HG03520 (cell line): ENCODE measurements at regions not wholly inside any gene's neighbourhood (a gene's known extent, or its start where the extent isn't known, plus 50 kb on each side); places are given as distances from the start of the nearest gene placed in this dataset.
"Not testable (repeated sequence)": the region's sequence is repeated elsewhere in the genome, so short reads cannot be mapped to it uniquely, and the experiment has no call there.

Source experiments
- ATAC-seq: cut with Tn5 transposase; IDR thresholded peaks from one replicate; pipeline ENCODE4 v1.9.1; 2021; ENCODE audit warnings: mild to moderate bottlenecking, moderate library complexity; ENCODE audit not compliant: unreplicated experiment

GRCh38 chr1:34367954-34368353, 191.2 kb downstream of the C1orf94 start:
- ATAC-seq: no peak

GRCh38 chr1:34369701-34370455, 193.2 kb downstream of the C1orf94 start:
- ATAC-seq: no peak

GRCh38 chr1:34370748-34371147, 194.0 kb downstream of the C1orf94 start:
- no peak for ATAC-seq

DNA sequence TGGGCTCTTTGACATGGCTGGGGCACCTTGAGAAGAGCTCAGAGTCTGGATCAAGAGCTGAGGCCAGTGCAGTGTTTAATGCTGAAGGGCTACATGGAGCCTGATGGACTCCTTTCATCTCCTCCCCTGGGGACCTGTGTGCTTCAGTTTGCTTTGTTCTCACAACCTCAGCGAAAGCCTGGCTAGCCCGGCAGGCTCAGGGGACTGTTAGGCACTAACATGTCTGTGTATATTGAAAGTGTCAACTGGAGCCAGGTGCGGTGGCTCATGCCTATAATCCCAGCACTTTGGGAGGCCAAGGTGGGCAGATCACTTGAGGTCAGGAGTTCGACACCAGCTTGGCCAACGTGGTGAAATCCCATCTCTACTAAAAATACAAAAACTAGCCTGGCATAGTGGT, 194.5 kb downstream of the C1orf94 start:
- ATAC-seq: not testable (repeated sequence)

GRCh38 chr1:34371829-34372532, 195.3 kb downstream of the C1orf94 start:
- ATAC-seq: no peak

DNA sequence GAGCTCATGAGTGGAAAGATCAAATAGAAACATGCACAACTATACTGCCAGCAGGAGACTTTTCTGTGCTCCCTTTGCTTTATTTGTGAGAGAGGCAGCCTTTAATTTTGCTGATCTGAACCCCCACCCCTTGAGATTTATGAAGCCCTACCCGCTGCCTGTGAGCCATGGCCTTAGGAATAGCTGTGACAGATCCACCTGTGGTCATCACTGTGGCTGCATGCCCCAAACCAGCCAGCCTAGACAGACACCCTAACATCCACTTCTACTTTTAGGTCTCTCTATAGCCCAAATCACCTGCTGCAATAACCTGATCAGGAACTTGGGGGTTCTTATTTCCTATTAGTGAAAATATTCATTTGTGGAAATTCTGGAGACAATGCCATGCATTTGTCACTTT, 196.2 kb downstream of the C1orf94 start:
- ATAC-seq: no peak

GRCh38 chr1:34373912-34374311, 197.2 kb downstream of the C1orf94 start:
- no peak for ATAC-seq

GRCh38 chr1:34376531-34376930, 199.8 kb downstream of the C1orf94 start:
- ATAC-seq: no peak

DNA sequence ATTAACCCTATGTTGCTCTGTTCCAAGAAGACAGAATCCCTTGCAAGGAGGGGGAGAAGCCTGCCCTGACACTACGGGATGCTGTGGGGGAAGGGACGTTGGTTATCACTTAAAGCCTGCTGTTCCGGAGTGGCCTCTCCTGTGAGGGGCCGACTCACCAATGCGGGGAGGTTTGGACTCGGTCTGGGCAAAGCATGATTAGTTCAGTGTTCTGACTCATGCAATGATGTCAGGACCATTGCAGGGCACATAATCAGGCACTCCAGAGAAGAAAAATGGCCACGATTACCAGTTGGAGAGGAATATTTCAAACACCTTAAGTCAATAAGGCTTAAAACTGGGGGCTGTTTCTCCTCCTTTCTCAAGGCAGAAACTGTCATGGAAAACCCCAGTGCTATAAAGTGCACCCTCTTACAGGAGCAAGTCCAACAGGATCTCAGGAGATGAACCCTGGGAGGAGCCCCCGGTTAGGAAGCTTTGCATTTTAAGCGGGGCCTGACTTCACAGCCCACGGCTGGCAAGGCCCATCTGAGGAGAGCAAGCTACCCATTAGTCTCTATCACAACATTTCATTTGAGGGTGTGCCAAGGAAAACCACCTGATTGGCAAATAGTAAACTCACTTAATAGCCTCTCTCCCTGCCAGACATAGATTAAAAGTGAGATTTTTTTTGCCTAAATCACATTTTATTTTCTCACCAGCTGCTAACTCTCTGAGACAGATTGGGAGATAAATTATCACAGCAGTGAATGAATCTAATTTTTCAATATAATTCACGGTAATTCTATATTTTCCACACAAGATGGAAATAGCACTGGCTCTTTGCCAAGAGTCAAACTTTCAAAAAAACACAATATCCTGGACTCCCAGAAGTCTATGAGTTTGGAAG, 202.5 kb downstream of the C1orf94 start:
- no peak for ATAC-seq

DNA sequence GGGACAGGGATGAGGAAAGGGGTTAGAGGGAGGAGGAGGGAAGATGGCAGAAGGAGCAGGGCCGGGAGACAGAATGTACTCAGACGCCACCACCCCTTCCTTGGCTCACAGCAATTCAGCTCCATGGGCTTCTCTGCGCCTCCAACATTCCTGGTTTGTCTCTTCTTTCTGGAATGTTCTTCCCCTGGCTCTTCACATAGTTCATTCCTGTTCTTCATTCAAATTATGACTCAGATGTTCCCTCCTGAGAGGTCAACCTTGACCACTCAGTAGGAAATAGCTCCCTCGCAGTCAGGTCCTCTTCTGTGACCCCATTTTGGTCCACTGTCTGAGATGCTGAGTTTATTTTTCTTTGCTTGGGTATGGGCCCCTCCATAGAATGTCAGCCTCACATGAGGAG, 203.2 kb downstream of the C1orf94 start:
- no peak for ATAC-seq

GRCh38 chr1:34380526-34381124, 203.9 kb downstream of the C1orf94 start:
- no peak for ATAC-seq

- ATAC-seq: no peak
These were observed 213.3 kb downstream of the C1orf94 start for GRCh38 chr1:34389974-34390373.

DNA sequence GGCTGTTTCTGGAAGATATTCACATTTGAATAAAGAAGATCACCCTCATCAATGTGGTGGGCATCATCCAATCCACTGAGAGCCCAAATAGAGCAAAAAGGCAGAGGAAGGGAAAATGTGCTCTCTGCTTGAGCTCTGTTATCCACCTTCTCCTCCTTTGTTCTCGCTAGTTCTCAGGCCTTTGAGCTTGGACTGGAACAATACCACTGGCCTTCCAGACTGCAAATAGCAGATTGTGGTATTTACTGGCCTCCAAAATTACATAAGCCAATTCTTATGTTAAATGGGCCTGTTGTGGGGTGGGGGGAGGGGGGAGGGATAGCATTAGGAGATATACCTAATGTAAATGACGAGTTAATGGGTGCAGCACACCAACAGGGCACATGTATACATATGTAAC, 219.3 kb downstream of the C1orf94 start:
- no peak for ATAC-seq

DNA sequence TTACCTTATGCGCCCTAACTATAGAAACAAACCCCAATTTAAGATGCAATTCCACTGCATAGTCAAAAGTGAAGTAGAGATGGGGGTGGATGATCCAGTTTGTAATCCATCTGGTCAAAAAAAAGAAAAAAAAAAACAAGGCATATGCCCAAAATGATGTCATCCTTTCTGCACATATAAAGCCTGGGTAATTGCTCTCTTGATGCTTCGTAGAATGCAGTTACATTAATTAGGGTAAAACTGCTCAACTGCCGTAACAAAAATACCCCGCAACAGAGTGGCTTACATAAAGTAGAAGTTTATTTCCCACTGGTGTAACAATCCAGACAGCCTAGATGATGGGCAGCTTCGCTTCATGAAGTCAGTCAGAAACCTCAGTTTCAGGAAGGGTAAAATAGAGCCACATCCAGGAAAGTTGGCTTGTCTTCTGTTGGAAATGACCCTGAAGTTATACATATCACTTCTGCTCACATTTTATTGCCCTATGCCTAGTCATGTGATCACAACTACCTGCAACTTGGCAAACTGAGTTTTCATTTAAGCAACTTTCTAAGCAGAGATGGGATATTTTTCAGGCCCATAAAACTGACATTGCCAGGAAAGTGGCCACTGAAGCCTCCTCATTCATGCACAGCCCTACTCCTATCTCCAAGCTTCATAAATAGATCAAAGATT, 221.7 kb downstream of the C1orf94 start:
- ATAC-seq: no peak

DNA sequence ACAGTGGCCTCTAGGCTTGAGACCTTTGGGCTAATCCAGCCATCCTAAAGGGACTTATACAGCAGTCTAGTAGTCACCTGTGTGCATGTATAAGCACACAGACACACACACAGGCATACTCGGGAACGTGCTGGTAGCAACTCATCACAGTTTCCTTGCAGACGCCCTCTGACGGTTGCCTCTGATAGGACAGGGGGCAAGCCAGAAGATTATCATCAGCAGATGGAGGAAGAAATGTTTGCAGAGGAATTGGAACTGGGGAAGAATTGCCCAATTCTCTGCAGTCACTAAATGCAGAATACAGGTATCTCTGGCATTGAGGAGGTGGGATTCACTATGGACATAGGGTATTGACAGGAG, 222.2 kb downstream of the C1orf94 start:
- ATAC-seq: no peak

GRCh38 chr1:34400675-34401074, 224.0 kb downstream of the C1orf94 start:
- no peak for ATAC-seq

DNA sequence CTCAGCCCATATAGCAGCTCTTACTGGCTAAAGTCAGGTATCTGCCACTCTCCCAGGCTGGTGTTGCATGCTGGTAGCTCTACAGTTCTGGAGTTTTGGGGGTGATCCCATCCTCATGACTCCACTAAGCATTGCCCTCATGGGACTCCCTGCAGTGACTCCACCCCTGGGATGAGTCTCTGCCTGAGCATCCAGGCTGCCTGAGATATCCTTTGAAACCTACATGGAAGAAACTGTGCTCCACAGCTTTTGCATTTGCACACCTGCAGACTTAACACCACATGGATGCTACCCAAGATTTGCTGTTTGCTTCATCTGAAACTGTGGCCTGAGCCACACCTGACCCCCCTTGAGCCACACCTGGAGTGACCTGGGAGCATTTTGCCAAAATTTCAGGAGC, 226.4 kb downstream of the C1orf94 start:
- ATAC-seq: no peak

GRCh38 chr1:34404804-34405203, 228.1 kb downstream of the C1orf94 start:
- ATAC-seq: no peak

- ATAC-seq: no peak
These were observed 228.7 kb downstream of the C1orf94 start for GRCh38 chr1:34405266-34405959.

- ATAC-seq: no peak
These were observed 229.7 kb downstream of the C1orf94 start for GRCh38 chr1:34406377-34406776.
